GM19463 (cell line): ENCODE measurements at regions not wholly inside any gene's neighbourhood (a gene's known extent, or its start where the extent isn't known, plus 50 kb on each side); places are given as distances from the start of the nearest gene placed in this dataset.

ENCODE experiments used
- ATAC-seq: cut with Tn5 transposase; IDR thresholded peaks from one replicate; pipeline ENCODE4 v1.9.1; 2021; ENCODE audit warnings: mild to moderate bottlenecking, moderate library complexity; ENCODE audit not compliant: unreplicated experiment

- ATAC-seq, result no peak
Measured at GRCh38 chr12:47312147-47312546, 232.4 kb upstream of the AMIGO2 start.

GRCh38 chr12:47311568-47311967 is 231.8 kb upstream of the AMIGO2 start:
- no peak for ATAC-seq

GRCh38 chr12:47311010-47311409 is 231.3 kb upstream of the AMIGO2 start:
- ATAC-seq, result no peak

- ATAC-seq, result no peak
Measured at GRCh38 chr12:47308672-47309071, 228.9 kb upstream of the AMIGO2 start.

GRCh38 chr12:47307680-47308399 is 228.1 kb upstream of the AMIGO2 start:
- peak; percentile 87 for ATAC-seq

- ATAC-seq, result peak; percentile 16
Measured at GRCh38 chr12:47306773-47307679, 227.3 kb upstream of the AMIGO2 start.

GRCh38 chr12:47306130-47306529 is 226.4 kb upstream of the AMIGO2 start:
- ATAC-seq, result no peak

- ATAC-seq, result no peak
Measured at GRCh38 chr12:47305464-47305863, 225.7 kb upstream of the AMIGO2 start.

GRCh38 chr12:47303995-47304560 is 224.3 kb upstream of the AMIGO2 start:
- ATAC-seq, result no peak

- ATAC-seq, result no peak
Measured at GRCh38 chr12:47303207-47303606, 223.4 kb upstream of the AMIGO2 start.

GRCh38 chr12:47302111-47302671 is 222.4 kb upstream of the AMIGO2 start:
- peak; percentile 89 for ATAC-seq

GRCh38 chr12:47299586-47299985 is 219.8 kb upstream of the AMIGO2 start:
- no peak for ATAC-seq

- ATAC-seq, result no peak
Measured at GRCh38 chr12:47297993-47298392, 218.2 kb upstream of the AMIGO2 start.

GRCh38 chr12:47296828-47297227 is 217.1 kb upstream of the AMIGO2 start:
- ATAC-seq, result no peak

- ATAC-seq, result no peak
Measured at GRCh38 chr12:47293406-47293805, 213.6 kb upstream of the AMIGO2 start.

GRCh38 chr12:47286676-47287075 is 206.9 kb upstream of the AMIGO2 start:
- no peak for ATAC-seq
